PC-3 (cell line): ENCODE measurements at regions not wholly inside any gene's neighbourhood (a gene's known extent, or its start where the extent isn't known, plus 50 kb on each side); places are given as distances from the start of the nearest gene placed in this dataset.

Experiments used
- EZH2 ChIP-seq: fragments of 300-600 bp; sonication (generic); IDR thresholded peaks from one replicate; pipeline ENCODE4 v1.6.1; 2017; ENCODE audit warnings: antibody characterized with exemption, mild to moderate bottlenecking, low read length; ENCODE audit not compliant: unreplicated experiment
- TF ChIP-seq, protein P1 (sequence below): fragments of 300-600 bp; sonication (generic); conservative IDR thresholded peaks from 2 replicates; pipeline ENCODE4 v1.5.1; 2017; ENCODE audit warnings: antibody characterized with exemption, low read depth, mild to moderate bottlenecking, low read length

DNA sequence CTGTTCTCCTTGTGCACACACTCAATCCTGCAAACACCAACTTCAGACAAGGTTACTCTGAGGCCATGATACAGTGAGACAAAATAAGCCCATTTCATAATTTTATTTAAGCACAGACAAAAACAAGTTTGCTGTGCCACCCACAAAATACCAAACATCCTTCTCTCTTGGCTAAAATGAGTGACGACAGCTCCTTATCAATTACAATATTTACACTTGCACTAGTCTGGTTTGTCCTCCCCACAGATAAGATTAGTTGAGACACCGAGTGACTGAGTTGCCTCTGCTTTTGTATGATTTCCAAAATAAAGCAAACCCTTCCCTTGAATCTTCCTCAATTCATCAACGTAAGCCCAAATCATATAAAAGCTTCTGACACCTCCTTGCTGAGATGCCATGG is 233.5 kb upstream of the ATP10A start:
- TF ChIP-seq, protein P1, sequence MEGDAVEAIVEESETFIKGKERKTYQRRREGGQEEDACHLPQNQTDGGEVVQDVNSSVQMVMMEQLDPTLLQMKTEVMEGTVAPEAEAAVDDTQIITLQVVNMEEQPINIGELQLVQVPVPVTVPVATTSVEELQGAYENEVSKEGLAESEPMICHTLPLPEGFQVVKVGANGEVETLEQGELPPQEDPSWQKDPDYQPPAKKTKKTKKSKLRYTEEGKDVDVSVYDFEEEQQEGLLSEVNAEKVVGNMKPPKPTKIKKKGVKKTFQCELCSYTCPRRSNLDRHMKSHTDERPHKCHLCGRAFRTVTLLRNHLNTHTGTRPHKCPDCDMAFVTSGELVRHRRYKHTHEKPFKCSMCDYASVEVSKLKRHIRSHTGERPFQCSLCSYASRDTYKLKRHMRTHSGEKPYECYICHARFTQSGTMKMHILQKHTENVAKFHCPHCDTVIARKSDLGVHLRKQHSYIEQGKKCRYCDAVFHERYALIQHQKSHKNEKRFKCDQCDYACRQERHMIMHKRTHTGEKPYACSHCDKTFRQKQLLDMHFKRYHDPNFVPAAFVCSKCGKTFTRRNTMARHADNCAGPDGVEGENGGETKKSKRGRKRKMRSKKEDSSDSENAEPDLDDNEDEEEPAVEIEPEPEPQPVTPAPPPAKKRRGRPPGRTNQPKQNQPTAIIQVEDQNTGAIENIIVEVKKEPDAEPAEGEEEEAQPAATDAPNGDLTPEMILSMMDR: no peak
- TF ChIP-seq EZH2: no peak
